ENCODE measurements at regions not wholly inside any gene's neighbourhood (a gene's known extent, or its start where the extent isn't known, plus 50 kb on each side); places are given as distances from the start of the nearest gene placed in this dataset.

- Histone ChIP-seq H3K27me3 (ENCODE audit: low read depth) (no peaks in the 10 kb centered on the region), H3K9me3 (replicated peaks) (no peaks in the 10 kb centered on the region), H3K4me1 (peaks cover 6% of the 10 kb centered on the region), H3K36me3 (no peaks in the 10 kb centered on the region), H3K4me3 (no peak overlapping the region), H3K27ac (replicated peaks) (no peak overlapping the region)
- no peak for DNase-seq
- intact Hi-C loops (cut with micrococcal nuclease), result no loop called here
- no peak for TF ChIP-seq CTCF (IDR thresholded peaks at IDR 0.05; ENCODE audit: borderline replicate concordance)
Observed at GRCh38 chr15:95409626-95410310, 920.7 kb upstream of the NR2F2 start.

DNA sequence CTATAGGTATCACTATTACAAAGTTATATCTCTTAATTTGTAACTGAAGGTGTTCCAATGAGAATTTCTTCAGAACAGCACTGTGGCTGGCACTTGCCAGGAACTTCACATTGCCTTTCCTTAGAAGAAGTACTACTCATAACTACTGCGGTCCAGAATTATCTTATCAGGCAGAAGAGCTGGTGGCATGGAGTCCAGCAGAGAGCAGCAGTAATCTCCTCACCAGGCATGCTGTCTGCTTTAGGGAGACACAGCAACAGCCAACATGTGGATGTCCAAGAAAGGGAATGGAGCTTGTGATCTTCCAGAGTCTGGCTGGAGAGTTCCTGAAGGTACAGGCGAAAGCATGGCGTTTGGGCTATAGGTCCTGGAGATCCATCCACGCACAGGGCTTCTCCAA, 919.7 kb upstream of the NR2F2 start:
- Histone ChIP-seq H3K27me3 (ENCODE audit: low read depth) (no peaks in the 10 kb centered on the region), H3K27ac (replicated peaks) (no peak overlapping the region), H3K36me3 (no peaks in the 10 kb centered on the region), H3K9me3 (replicated peaks) (no peaks in the 10 kb centered on the region), H3K4me1 (peaks cover 6% of the 10 kb centered on the region), H3K4me3 (no peak overlapping the region)
- no peak for DNase-seq
- intact Hi-C loops (cut with micrococcal nuclease), result no loop called here
- no peak for TF ChIP-seq CTCF (IDR thresholded peaks at IDR 0.05; ENCODE audit: borderline replicate concordance)

GRCh38 chr15:95416576-95416975, 913.9 kb upstream of the NR2F2 start:
- intact Hi-C loops (cut with micrococcal nuclease), result no loop called here

DNA sequence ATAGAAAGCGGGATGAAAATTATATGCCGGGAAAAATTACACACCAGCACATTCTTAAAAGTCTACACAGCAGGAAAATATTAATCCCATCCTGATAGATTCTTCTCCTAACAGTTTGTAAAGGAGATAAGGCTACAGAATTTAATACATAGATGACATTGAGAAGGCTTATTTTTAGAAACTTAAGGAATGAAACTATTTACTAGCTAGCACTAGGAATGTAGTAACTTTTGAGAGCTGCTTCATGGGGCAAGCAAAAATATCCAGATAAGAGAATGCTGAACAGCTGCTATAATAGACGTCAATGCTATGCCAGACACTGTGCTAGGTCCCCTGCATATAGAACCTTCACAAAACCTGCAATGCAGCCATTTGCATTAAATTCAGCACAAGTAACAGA, 912.7 kb upstream of the NR2F2 start:
- DNase-seq, result no peak
- TF ChIP-seq CTCF (IDR thresholded peaks at IDR 0.05; ENCODE audit: borderline replicate concordance), result no peak
- intact Hi-C loops (cut with micrococcal nuclease), result no loop called here
- Histone ChIP-seq H3K36me3 (no peaks in the 10 kb centered on the region), H3K4me1 (peaks cover 11% of the 10 kb centered on the region), H3K4me3 (no peak overlapping the region), H3K9me3 (replicated peaks) (peaks cover 7% of the 10 kb centered on the region), H3K27ac (replicated peaks) (peak overlapping the region; percentile 50), H3K27me3 (ENCODE audit: low read depth) (no peaks in the 10 kb centered on the region)

More at GRCh38 chr15:95416576-95416975, 913.9 kb upstream of the NR2F2 start:
- no peak overlapping the region for H3K4me3 ChIP-seq
- H3K27ac ChIP-seq (replicated peaks), result peak overlapping the region; percentile 50
- H3K4me1 ChIP-seq, result peaks cover 11% of the 10 kb centered on the region
- H3K36me3 ChIP-seq, result no peaks in the 10 kb centered on the region
- H3K9me3 ChIP-seq (replicated peaks), result no peaks in the 10 kb centered on the region
- DNase-seq, result no peak
- TF ChIP-seq CTCF (IDR thresholded peaks at IDR 0.05; ENCODE audit: borderline replicate concordance), result no peak
- H3K27me3 ChIP-seq (ENCODE audit: low read depth), result no peaks in the 10 kb centered on the region

- TF ChIP-seq CTCF (IDR thresholded peaks at IDR 0.05; ENCODE audit: borderline replicate concordance), result no peak
- no peak for DNase-seq
- H3K4me3 ChIP-seq, result no peak overlapping the region
- H3K27me3 ChIP-seq (ENCODE audit: low read depth), result no peaks in the 10 kb centered on the region
- no peak overlapping the region for H3K27ac ChIP-seq (replicated peaks)
- no peaks in the 10 kb centered on the region for H3K36me3 ChIP-seq
- no peaks in the 10 kb centered on the region for H3K4me1 ChIP-seq
- intact Hi-C loops (cut with micrococcal nuclease), result no loop called here
- H3K9me3 ChIP-seq (replicated peaks), result peaks cover 23% of the 10 kb centered on the region
Observed at GRCh38 chr15:95422255-95422654, 908.2 kb upstream of the NR2F2 start.

Measured in left ventricle myocardium inferior (tissue), 1 donor.